OCI-LY1 (cell line): ENCODE measurements at regions not wholly inside any gene's neighbourhood (a gene's known extent, or its start where the extent isn't known, plus 50 kb on each side); places are given as distances from the start of the nearest gene placed in this dataset.

Source experiments
- EZH2 ChIP-seq: fragments of 200-600 bp; sonication (generic), shearing (Covaris generic); IDR thresholded peaks from 2 replicates; pipeline ENCODE4 v1.8.0; 2017; ENCODE audit warnings: borderline replicate concordance, mixed run types, mild to moderate bottlenecking, antibody characterized with exemption, low read length, moderate library complexity, mixed read lengths
- TF ChIP-seq, protein P1 (sequence below): fragments of 200-600 bp; sonication (generic), shearing (Covaris generic); IDR thresholded peaks from 2 replicates; pipeline ENCODE4 v1.5.1; 2017; ENCODE audit warnings: mild to moderate bottlenecking, antibody characterized with exemption, low read length, moderate library complexity, mixed read lengths

DNA sequence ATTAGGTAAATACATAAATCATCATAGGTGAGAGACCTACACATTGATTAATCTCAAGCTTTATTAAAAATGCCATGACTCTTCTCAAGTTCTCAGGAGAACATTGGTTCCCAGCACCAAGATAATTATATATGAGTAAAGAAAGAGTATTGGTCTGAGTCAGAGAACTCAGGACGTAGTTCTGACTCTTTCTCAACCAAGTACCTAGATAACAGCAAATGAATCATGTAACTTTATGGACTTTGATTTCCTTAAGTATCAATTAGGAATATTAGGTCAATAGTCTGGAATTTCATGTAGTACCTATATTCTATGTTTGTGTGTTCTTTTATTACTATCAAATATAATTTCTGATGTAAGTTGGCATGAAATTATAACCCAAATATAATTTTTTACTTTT lies 409.9 kb downstream of the GABRG1 start:
- TF ChIP-seq, protein P1, sequence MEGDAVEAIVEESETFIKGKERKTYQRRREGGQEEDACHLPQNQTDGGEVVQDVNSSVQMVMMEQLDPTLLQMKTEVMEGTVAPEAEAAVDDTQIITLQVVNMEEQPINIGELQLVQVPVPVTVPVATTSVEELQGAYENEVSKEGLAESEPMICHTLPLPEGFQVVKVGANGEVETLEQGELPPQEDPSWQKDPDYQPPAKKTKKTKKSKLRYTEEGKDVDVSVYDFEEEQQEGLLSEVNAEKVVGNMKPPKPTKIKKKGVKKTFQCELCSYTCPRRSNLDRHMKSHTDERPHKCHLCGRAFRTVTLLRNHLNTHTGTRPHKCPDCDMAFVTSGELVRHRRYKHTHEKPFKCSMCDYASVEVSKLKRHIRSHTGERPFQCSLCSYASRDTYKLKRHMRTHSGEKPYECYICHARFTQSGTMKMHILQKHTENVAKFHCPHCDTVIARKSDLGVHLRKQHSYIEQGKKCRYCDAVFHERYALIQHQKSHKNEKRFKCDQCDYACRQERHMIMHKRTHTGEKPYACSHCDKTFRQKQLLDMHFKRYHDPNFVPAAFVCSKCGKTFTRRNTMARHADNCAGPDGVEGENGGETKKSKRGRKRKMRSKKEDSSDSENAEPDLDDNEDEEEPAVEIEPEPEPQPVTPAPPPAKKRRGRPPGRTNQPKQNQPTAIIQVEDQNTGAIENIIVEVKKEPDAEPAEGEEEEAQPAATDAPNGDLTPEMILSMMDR, result no peak
- no peak for TF ChIP-seq EZH2
